ENCODE measurements at regions not wholly inside any gene's neighbourhood (a gene's known extent, or its start where the extent isn't known, plus 50 kb on each side); places are given as distances from the start of the nearest gene placed in this dataset.

GRCh38 chr12:77231501-77231918 lies 166.1 kb upstream of the E2F7 start:
- no peak overlapping the region for H3K4me3 ChIP-seq
- FAIRE-seq (no peak), DNase-seq (ENCODE audit: low read depth, low spot score) (no peak), ATAC-seq (no peak)
- H3K27me3 ChIP-seq (replicated peaks in 1 of 2; ENCODE audit: control insufficient read depth in 2 of 2, insufficient read depth in 2 of 2, low read length in 1 of 2): no peaks in the 10 kb centered on the region
- H3K4me2 ChIP-seq (ENCODE audit: control insufficient read depth, insufficient read depth): no peak overlapping the region
- no peaks in the 10 kb centered on the region for H4K20me1 ChIP-seq (ENCODE audit: control insufficient read depth, insufficient read depth)
- ChIA-PET SMC1A (ENCODE audit: uncharacterized antibody, unreplicated experiment) (no interaction called here), CTCF (no interaction called here), POLR2A (no interaction called here), RAD21 (ENCODE audit: unreplicated experiment) (no interaction called here)
- H3K27ac ChIP-seq (ENCODE audit: control insufficient read depth, insufficient read depth): no peak overlapping the region
- H3K79me2 ChIP-seq (ENCODE audit: control insufficient read depth, insufficient read depth, low read length): no peaks in the 10 kb centered on the region
- no peaks in the 10 kb centered on the region for H3K9me3 ChIP-seq (replicated peaks; ENCODE audit: control insufficient read depth, insufficient read depth, low read length)
- H2AFZ ChIP-seq (ENCODE audit: control insufficient read depth, low read depth, low read length): no peak overlapping the region
- TF ChIP-seq MEF2A (IDR thresholded peaks at IDR 0.05; ENCODE audit: insufficient read depth, low read depth, low read length) (no peak), SREBF2 (IDR thresholded peaks at IDR 0.05; ENCODE audit: low read length) (no peak), IKZF2 (IDR thresholded peaks at IDR 0.05) (no peak), SIN3A (IDR thresholded peaks at IDR 0.05; ENCODE audit: low read depth, low read length) (no peak), TAF1 (IDR thresholded peaks at IDR 0.05; ENCODE audit: borderline replicate concordance, low read depth, low read length) (no peak), YY1 (IDR thresholded peaks at IDR 0.05; ENCODE audit: low read depth, low read length) (no peak), RFX5 (IDR thresholded peaks at IDR 0.05; ENCODE audit: low read depth, low read length) (no peak), POLR2AphosphoS5 (IDR thresholded peaks at IDR 0.05; ENCODE audit: low read length) (no peak), EGR1 (IDR thresholded peaks at IDR 0.05; ENCODE audit: borderline replicate concordance in 1 of 2, low read depth in 2 of 2, low read length in 2 of 2) (no peak), NR2F1 (conservative IDR thresholded peaks at IDR 0.05) (no peak), HDAC6 (IDR thresholded peaks at IDR 0.05; ENCODE audit: unreplicated experiment) (no peak)
- TF ChIP-seq, protein P1, sequence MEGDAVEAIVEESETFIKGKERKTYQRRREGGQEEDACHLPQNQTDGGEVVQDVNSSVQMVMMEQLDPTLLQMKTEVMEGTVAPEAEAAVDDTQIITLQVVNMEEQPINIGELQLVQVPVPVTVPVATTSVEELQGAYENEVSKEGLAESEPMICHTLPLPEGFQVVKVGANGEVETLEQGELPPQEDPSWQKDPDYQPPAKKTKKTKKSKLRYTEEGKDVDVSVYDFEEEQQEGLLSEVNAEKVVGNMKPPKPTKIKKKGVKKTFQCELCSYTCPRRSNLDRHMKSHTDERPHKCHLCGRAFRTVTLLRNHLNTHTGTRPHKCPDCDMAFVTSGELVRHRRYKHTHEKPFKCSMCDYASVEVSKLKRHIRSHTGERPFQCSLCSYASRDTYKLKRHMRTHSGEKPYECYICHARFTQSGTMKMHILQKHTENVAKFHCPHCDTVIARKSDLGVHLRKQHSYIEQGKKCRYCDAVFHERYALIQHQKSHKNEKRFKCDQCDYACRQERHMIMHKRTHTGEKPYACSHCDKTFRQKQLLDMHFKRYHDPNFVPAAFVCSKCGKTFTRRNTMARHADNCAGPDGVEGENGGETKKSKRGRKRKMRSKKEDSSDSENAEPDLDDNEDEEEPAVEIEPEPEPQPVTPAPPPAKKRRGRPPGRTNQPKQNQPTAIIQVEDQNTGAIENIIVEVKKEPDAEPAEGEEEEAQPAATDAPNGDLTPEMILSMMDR (IDR thresholded peaks at IDR 0.05 in 2 of 3, conservative IDR thresholded peaks at IDR 0.05 in 1 of 3; ENCODE audit: control insufficient read depth in 2 of 3, extremely low read depth in 1 of 3, insufficient read depth in 1 of 3, low read depth in 3 of 3, low read length in 3 of 3): no peak
- TF ChIP-seq, protein P2, sequence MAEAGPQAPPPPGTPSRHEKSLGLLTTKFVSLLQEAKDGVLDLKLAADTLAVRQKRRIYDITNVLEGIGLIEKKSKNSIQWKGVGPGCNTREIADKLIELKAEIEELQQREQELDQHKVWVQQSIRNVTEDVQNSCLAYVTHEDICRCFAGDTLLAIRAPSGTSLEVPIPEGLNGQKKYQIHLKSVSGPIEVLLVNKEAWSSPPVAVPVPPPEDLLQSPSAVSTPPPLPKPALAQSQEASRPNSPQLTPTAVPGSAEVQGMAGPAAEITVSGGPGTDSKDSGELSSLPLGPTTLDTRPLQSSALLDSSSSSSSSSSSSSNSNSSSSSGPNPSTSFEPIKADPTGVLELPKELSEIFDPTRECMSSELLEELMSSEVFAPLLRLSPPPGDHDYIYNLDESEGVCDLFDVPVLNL (IDR thresholded peaks at IDR 0.05; ENCODE audit: low read depth, low read length): no peak
- no peaks in the 10 kb centered on the region for H3K36me3 ChIP-seq (ENCODE audit: control insufficient read depth in 2 of 2, insufficient read depth in 2 of 2, low read length in 1 of 2)
- in situ Hi-C loops (cut with MboI) (no loop called here), intact Hi-C loops (cut with micrococcal nuclease; ENCODE audit: unreplicated experiment) (no loop called here)
- BruUV-seq (replicated peaks): no TSS peak
- no peak overlapping the region for H3K9ac ChIP-seq (ENCODE audit: control insufficient read depth, insufficient read depth, low read length)
- no peaks in the 10 kb centered on the region for H3K4me1 ChIP-seq (ENCODE audit: control insufficient read depth, insufficient read depth, low read length)
- 0% methylated on average over 5 of the region's 5 CpGs for WGBS (ENCODE audit: insufficient coverage, insufficient replicate concordance, low lambda C conversion rate, missing lambda C conversion rate)

Measured in GM12878 (cell line).